GM10248 (cell line): ENCODE measurements at regions not wholly inside any gene's neighbourhood (a gene's known extent, or its start where the extent isn't known, plus 50 kb on each side); places are given as distances from the start of the nearest gene placed in this dataset.

ENCODE experiments used
- CTCF ChIA-PET: fragments of 300-600 bp; sonication (Branson Sonifier 250); formaldehyde crosslinking; extraction: SDS; loops from one replicate; lab custom pipeline; 2021; ENCODE audit warnings: antibody characterized with exemption; lab: Yijun Ruan, JAX
- POLR2A ChIA-PET: fragments of 350-650 bp; sonication (Branson Sonifier 250); formaldehyde crosslinking; extraction: SDS; loops from one replicate; lab custom pipeline; 2020; ENCODE audit warnings: antibody characterized with exemption; lab: Yijun Ruan, JAX
- DNase-seq: peaks from one replicate; pipeline ENCODE4 v3.0.0; 2012; ENCODE audit errors: extremely low spot score
- TF ChIP-seq, protein P1 (sequence below): IDR thresholded peaks from 2 replicates; pipeline ENCODE4 v1.5.1; 2012; ENCODE audit warnings: mild to moderate bottlenecking, low read depth; ENCODE audit errors: extremely low read depth, missing control alignments, control extremely low read depth

DNA sequence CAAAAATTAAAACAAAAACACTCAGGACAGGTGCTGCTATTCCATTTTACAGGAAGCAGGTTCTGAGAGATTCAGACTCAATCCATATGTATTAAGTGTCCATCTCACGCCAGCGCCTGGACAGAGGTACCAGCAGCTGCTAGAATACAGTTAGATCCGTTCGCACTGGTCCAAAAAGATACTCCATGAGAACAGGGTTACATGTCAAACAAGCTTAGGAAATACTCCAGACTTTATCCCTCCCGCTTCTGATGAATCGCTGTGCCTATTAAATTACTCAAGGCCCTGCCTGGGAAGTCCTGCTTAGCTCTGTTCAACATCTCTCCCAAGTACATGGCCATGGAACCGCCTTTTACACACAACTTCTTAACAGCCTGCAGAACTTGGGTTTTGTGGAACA lies 50.2 kb upstream of the SLC35C1 start:
- ChIA-PET POLR2A (no interaction called here), CTCF (interaction anchor here (3.9 to 5.6 kb wide), 2 partner anchors 12 to 17 kb away, joined by 21 to 43 read pairs; no protein-coding TSS in a partner anchor)
- TF ChIP-seq, protein P1, sequence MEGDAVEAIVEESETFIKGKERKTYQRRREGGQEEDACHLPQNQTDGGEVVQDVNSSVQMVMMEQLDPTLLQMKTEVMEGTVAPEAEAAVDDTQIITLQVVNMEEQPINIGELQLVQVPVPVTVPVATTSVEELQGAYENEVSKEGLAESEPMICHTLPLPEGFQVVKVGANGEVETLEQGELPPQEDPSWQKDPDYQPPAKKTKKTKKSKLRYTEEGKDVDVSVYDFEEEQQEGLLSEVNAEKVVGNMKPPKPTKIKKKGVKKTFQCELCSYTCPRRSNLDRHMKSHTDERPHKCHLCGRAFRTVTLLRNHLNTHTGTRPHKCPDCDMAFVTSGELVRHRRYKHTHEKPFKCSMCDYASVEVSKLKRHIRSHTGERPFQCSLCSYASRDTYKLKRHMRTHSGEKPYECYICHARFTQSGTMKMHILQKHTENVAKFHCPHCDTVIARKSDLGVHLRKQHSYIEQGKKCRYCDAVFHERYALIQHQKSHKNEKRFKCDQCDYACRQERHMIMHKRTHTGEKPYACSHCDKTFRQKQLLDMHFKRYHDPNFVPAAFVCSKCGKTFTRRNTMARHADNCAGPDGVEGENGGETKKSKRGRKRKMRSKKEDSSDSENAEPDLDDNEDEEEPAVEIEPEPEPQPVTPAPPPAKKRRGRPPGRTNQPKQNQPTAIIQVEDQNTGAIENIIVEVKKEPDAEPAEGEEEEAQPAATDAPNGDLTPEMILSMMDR = no peak
- no peak for DNase-seq

DNA sequence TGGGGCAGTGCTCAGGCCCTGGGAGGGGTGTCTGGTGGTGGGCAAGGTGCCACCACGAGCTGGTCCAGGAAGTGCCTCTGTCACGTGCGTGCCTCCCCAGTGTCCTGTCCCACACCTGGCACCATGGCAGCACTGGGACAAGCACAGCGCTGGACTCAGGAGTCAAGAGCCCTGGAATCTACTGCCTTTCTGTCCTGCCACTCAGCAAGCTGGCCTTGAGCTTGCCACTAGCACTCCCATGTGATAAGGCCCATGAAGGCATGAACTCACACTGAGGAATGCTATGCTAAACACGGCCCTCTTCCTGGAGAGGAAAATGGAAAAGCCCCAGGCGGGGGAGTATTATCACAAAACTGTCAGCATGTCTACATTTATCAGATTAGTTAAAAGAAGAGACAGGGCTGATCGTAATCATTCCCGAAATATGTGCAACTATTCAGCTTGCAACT lies 50.7 kb upstream of the SLC35C1 start:
- CTCF ChIA-PET = interaction anchor here (3.9 to 5.6 kb wide), 2 partner anchors 13 to 17 kb away, joined by 21 to 43 read pairs; no protein-coding TSS in a partner anchor
- no peak for DNase-seq
- TF ChIP-seq, protein P1 = no peak
- POLR2A ChIA-PET = no interaction called here

DNA sequence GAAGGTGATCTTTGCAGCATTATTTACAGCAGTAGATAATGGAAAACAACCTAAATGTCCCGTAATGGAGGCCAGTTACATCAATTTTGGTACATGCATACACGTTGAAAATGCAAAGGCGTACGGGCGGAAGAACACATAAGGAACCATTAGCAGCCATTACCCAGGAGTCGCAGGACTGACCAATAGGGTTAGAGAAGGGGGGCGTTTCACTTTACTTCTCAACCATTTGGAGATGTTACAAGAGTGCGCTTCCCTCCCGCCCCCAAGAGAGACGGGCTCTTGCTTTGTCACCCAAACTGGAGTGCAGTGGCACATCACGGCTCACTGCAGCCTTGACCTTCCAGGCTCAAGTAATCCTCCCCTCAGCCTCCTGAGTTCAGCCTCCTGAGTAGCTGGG lies 52.8 kb upstream of the SLC35C1 start:
- TF ChIP-seq, protein P1 = no peak
- CTCF ChIA-PET = interaction anchor here (5.6 kb wide), 1 partner anchor 20 kb away, joined by 43 read pairs; no protein-coding TSS in a partner anchor
- POLR2A ChIA-PET = no interaction called here
- DNase-seq = no peak

DNA sequence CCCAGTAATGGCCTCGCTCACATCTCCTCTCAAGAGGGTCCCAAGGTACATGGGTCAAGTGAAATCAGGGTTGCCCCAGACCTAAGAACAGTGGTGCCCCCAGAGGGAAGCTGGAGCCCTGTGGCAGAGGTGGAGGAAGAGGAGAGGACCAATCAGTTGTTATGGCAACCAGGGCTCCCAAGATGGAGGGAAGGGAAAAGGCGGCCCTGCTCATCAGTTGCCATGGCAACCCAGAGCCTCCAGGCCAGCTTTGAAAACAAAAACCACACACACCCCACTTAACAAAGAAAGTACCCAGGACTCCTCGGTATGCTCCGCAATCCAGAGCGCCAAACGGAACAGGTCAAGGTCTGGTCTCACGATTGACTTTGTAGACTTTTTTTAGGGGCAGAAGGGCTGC lies 53.5 kb upstream of the SLC35C1 start:
- TF ChIP-seq, protein P1 = no peak
- POLR2A ChIA-PET = no interaction called here
- CTCF ChIA-PET = no interaction called here
- no peak for DNase-seq

DNA sequence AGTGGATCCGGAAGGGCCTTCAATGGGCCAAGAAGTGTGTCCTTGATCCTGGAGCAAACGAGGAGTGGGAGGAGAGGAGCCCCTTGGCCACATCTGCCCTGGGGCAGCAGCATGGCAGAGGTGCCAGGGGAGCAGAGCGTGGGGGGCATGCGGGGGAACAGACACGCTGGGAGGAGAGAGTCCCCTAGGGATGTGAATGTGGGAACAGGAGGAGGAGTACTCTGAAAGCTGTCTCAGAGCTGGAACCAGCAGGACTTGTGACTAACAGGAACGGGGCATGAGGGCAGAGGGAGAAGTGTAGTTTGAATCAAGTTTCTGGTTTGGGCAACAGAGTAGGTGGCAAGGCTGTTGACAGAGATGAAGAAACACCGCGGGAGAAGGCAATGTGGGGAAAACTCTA lies 54.5 kb upstream of the SLC35C1 start:
- CTCF ChIA-PET = interaction anchor here (1.5 kb wide), 1 partner anchor 21 kb away, joined by 6 read pairs; no protein-coding TSS in a partner anchor
- POLR2A ChIA-PET = no interaction called here
- TF ChIP-seq, protein P1 = no peak
- no peak for DNase-seq

DNA sequence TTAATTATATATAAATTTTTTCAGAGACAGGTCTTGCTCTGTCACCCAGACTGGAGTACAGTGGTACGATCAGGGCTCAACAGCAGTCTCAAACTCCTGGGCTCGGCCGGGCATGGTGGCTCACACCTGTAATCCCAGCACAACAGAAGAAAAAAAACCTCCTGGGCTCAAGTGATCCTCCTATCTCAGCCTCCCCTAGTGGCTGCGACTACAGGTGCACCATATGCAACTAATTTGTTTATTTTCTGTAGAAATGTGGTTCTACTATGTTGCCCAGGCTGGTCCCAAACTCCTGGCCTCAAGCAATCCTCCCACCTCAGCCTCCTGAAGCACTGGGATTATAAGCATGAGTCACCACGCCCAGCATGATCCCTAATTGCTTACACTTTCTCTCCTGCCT lies 56.1 kb upstream of the SLC35C1 start:
- TF ChIP-seq, protein P1 = no peak
- ChIA-PET POLR2A (no interaction called here), CTCF (interaction anchor here (2.3 kb wide), 1 partner anchor 23 kb away, joined by 6 read pairs; no protein-coding TSS in a partner anchor)
- no peak for DNase-seq
